ENCODE measurements at regions not wholly inside any gene's neighbourhood (a gene's known extent, or its start where the extent isn't known, plus 50 kb on each side); places are given as distances from the start of the nearest gene placed in this dataset.

DNA sequence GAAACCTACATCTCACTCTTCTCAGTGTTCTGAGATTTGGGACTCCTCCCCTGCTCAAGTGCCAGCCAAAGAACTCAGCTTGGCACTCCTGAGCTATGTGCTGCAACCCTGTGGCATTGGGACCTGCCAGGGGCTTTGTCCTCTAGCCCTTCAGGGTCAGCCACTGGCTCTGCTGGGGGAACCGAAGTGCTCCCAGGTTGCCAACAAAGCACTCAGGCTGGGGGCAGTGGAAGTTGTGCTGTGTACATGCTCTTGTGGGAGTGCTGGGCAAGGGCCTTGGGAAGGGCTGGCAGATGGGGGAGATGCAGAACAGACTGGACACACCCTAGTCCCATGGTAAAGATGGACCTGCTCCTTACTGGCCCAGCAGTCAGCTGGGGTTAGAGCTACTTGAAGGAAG, 498.6 kb downstream of the CAAP1 start:
- DNase-seq (ENCODE audit: low spot score) = no peak

- DNase-seq (ENCODE audit: low spot score) = no peak
Measured at GRCh38 chr9:26392639-26393038, 500.0 kb downstream of the CAAP1 start.

- DNase-seq (ENCODE audit: low spot score) = no peak
Measured at GRCh38 chr9:26391036-26391435, 501.6 kb downstream of the CAAP1 start.

DNA sequence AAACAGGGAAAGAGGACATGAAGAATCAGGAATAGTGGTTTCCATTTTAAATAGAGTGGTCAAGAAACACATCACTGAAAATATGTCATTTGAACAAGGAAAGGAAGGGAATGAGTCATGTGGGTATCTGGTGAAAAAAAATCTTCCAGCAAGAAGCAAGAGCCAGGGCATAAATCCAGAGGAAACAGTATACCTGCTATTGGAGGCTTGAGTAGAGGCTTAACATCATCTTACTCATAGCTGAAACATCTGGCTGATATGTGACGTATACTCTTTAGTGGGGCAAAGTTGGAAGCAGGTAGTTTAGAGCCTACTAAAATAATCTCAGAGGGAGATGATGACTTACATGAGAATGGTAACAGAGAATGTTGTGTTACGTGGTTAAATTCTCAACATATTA, 517.2 kb downstream of the CAAP1 start:
- DNase-seq (ENCODE audit: low spot score) = no peak

GRCh38 chr9:26373616-26374015, 519.0 kb downstream of the CAAP1 start:
- no peak for DNase-seq (ENCODE audit: low spot score)

GRCh38 chr9:26371236-26371635, 521.4 kb downstream of the CAAP1 start:
- DNase-seq (ENCODE audit: low spot score) = no peak

- no peak for DNase-seq (ENCODE audit: low spot score)
Measured at GRCh38 chr9:26369093-26369492, 523.5 kb downstream of the CAAP1 start.

- no peak for DNase-seq (ENCODE audit: low spot score)
Measured at GRCh38 chr9:26368241-26368640, 524.4 kb downstream of the CAAP1 start.

DNA sequence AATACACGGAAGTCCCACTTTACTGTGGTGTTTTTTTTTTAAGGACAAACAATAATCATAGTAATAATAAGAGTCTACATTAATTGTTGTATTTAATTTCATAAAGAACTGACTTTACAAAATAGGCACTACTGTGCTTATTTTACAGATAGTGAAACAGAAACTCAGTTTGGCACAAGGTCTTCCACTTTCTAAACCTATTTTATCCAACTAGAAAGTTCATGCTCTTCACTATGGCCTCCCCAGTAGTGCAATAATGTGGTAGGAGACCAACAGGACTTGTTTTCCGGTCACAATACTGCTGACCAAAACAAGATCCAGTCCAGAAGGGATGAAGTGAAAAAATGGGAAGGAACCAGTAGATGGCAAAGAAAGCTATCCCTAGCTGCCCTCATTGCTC, 531.6 kb downstream of the CAAP1 start:
- no peak for DNase-seq (ENCODE audit: low spot score)

- no peak for DNase-seq (ENCODE audit: low spot score)
Measured at GRCh38 chr9:26358836-26359235, 533.8 kb downstream of the CAAP1 start.

- DNase-seq (ENCODE audit: low spot score) = peak; percentile 37
Measured at GRCh38 chr9:26357803-26358344, 534.7 kb downstream of the CAAP1 start.

DNA sequence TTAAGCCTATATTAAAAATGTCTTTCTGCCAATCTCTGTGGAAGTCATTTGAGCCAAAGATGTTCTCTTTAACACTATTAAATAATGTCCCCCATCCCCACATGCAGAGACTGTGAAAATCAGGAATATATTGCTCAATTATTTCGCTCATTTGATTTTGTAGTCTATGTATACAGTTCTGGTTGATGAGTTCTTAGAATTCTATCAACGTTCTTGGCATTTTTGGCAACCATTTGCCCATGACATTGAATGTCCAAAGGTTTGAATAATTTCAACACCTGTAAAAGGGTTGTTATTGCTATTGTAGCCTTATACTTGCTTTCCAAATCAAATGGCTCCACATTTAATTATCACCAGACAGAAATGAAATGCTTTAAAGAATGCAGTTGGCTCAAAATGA, 536.1 kb downstream of the CAAP1 start:
- no peak for DNase-seq (ENCODE audit: low spot score)

GRCh38 chr9:26346942-26347477, 545.6 kb downstream of the CAAP1 start:
- DNase-seq (ENCODE audit: low spot score) = no peak

GRCh38 chr9:26341545-26341944, 551.1 kb downstream of the CAAP1 start:
- no peak for DNase-seq (ENCODE audit: low spot score)

GRCh38 chr9:26339796-26340195, 552.8 kb downstream of the CAAP1 start:
- DNase-seq (ENCODE audit: low spot score) = no peak

GRCh38 chr9:26335116-26335515, 557.5 kb downstream of the CAAP1 start:
- DNase-seq (ENCODE audit: low spot score) = no peak

DNA sequence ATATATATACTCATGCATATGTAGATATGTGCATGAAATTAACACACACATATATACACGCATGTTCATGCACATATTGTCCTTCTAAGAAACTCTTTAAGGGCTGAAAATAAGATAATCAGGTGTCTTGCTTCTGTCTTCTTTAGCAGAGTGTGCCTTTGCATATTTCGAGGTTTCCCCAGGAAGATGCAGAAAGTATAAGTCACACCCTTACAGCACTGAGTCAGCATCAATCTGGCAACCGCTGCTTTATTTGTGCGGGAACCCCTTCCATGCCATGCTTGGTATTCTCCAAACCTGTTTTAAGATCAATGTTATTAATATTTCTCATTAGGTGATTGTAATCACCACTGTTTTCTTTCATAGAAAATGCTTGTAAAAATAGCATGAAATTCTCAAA, 557.9 kb downstream of the CAAP1 start:
- DNase-seq (ENCODE audit: low spot score) = no peak

GRCh38 chr9:26331223-26331622, 561.4 kb downstream of the CAAP1 start:
- no peak for DNase-seq (ENCODE audit: low spot score)

DNA sequence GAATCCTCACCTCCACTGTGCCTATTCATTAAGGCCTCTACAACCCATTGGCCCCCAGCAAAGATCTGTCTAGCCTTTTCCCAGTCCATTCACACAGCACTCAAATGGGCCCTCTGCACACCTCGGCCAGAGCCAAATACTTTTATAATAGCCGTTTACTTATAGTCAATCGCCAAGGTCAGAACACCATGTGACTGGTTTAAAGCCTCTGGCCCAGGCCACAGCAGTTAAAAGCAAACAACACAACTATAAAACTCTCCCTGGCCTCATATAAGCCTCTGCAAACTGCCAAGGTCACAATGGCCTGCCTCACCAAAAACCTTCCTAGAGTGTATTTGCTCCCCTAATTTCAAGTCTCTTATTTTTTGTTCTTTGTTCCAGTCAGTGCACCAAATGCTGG, 562.6 kb downstream of the CAAP1 start:
- no peak for DNase-seq (ENCODE audit: low spot score)

- DNase-seq (ENCODE audit: low spot score) = peak; percentile 73
Measured at GRCh38 chr9:26326563-26326962, 566.0 kb downstream of the CAAP1 start.

- DNase-seq (ENCODE audit: low spot score) = no peak
Measured at GRCh38 chr9:26325444-26325829, 567.2 kb downstream of the CAAP1 start.

- peak; percentile 13 for DNase-seq (ENCODE audit: low spot score)
Measured at GRCh38 chr9:26324786-26325443, 567.7 kb downstream of the CAAP1 start.

GRCh38 chr9:26321935-26322334, 570.7 kb downstream of the CAAP1 start:
- no peak for DNase-seq (ENCODE audit: low spot score)

- no peak for DNase-seq (ENCODE audit: low spot score)
Measured at GRCh38 chr9:26319859-26320258, 572.7 kb downstream of the CAAP1 start.

Data from pons (tissue), 1 donor.